UCSD-AML1 (cell line): ENCODE measurements at regions not wholly inside any gene's neighbourhood (a gene's known extent, or its start where the extent isn't known, plus 50 kb on each side); places are given as distances from the start of the nearest gene placed in this dataset.

Source experiments
- DNase-seq: peaks from one replicate; lab custom pipeline; 2025; ENCODE audit not compliant: unreplicated experiment; lab: John Stamatoyannopoulos, UW

- DNase-seq: no peak
These were observed 175.0 kb downstream of the NEDD1 start for GRCh38 chr12:97082029-97082428.

- no peak for DNase-seq
These were observed 186.2 kb downstream of the NEDD1 start for GRCh38 chr12:97093187-97093683.

GRCh38 chr12:97097734-97098133 lies 190.7 kb downstream of the NEDD1 start:
- DNase-seq: no peak

- DNase-seq: no peak
These were observed 202.4 kb downstream of the NEDD1 start for GRCh38 chr12:97109441-97109840.

GRCh38 chr12:97112136-97112535 lies 205.1 kb downstream of the NEDD1 start:
- DNase-seq: no peak

- no peak for DNase-seq
These were observed 211.8 kb downstream of the NEDD1 start for GRCh38 chr12:97118796-97119375.

- DNase-seq: no peak
These were observed 220.0 kb downstream of the NEDD1 start for GRCh38 chr12:97127061-97127460.

- DNase-seq: no peak
These were observed 224.3 kb downstream of the NEDD1 start for GRCh38 chr12:97131220-97131981.

GRCh38 chr12:97132270-97132669 lies 225.2 kb downstream of the NEDD1 start:
- no peak for DNase-seq

- DNase-seq: no peak
These were observed 227.4 kb downstream of the NEDD1 start for GRCh38 chr12:97134495-97134894.

- DNase-seq: no peak
These were observed 233.3 kb downstream of the NEDD1 start for GRCh38 chr12:97140355-97140754.

- no peak for DNase-seq
These were observed 235.8 kb downstream of the NEDD1 start for GRCh38 chr12:97142737-97143410.

- DNase-seq: peak; percentile 56
These were observed 242.0 kb downstream of the NEDD1 start for GRCh38 chr12:97148941-97149559.

GRCh38 chr12:97151481-97151880 lies 244.4 kb downstream of the NEDD1 start:
- no peak for DNase-seq

GRCh38 chr12:97159377-97159776 lies 252.3 kb downstream of the NEDD1 start:
- no peak for DNase-seq

- no peak for DNase-seq
These were observed 253.2 kb downstream of the NEDD1 start for GRCh38 chr12:97160277-97160676.

- no peak for DNase-seq
These were observed 255.1 kb downstream of the NEDD1 start for GRCh38 chr12:97162173-97162572.

- no peak for DNase-seq
These were observed 257.9 kb downstream of the NEDD1 start for GRCh38 chr12:97164936-97165335.

GRCh38 chr12:97167598-97167997 lies 260.5 kb downstream of the NEDD1 start:
- no peak for DNase-seq

GRCh38 chr12:97168804-97169203 lies 261.7 kb downstream of the NEDD1 start:
- DNase-seq: no peak

GRCh38 chr12:97169889-97170567 lies 263.0 kb downstream of the NEDD1 start:
- no peak for DNase-seq
